Prostate gland (tissue), 2 donors: ENCODE measurements at regions not wholly inside any gene's neighbourhood (a gene's known extent, or its start where the extent isn't known, plus 50 kb on each side); places are given as distances from the start of the nearest gene placed in this dataset.

ENCODE experiments used
- DNase-seq: peaks from one replicate; pipeline ENCODE4 v3.0.0-alpha.2; 2019; ENCODE audit warnings: low spot score
- H3K27ac ChIP-seq, 2 donors: fragments of 200-600 bp; sonication (generic); 2 replicates each; pipeline ENCODE4 v1.5.1; 2017 to 2019
- H3K27me3 ChIP-seq: fragments of 200-600 bp; sonication (generic); replicated peaks from 2 replicates; pipeline ENCODE4 v1.5.1; 2019; ENCODE audit not compliant: insufficient read depth
- H3K36me3 ChIP-seq, 2 donors: fragments of 200-600 bp; sonication (generic); 1 replicate in 1 of 2; 2 replicates in 1 of 2; pipeline versions ENCODE4 v1.5.1 to v1.8.1; 2017 to 2019
- H3K4me1 ChIP-seq: fragments of 200-600 bp; sonication (generic); replicated peaks from 2 replicates; pipeline ENCODE4 v1.5.1; 2019
- H3K4me3 ChIP-seq, 2 donors: fragments of 200-600 bp; sonication (generic); 2 replicates each; pipeline ENCODE4 v1.5.1; 2017 to 2019
- H3K9me3 ChIP-seq: fragments of 200-600 bp; sonication (generic); 2 replicates; pipeline ENCODE4 v1.5.1; 2017
- CTCF ChIP-seq, 4 experiments: fragments of 200-600 bp in 2 of 4; fragments of 450-650 bp in 2 of 4; sonication (generic) in 2 of 4; IDR thresholded peaks; 1 replicate in 3 of 4; 2 replicates in 1 of 4; pipeline ENCODE4 v1.5.1; 2016 to 2019; ENCODE audit warnings: antibody characterized with exemption in 4 of 4, mild to moderate bottlenecking in 2 of 4, moderate library complexity in 2 of 4
- POLR2A ChIP-seq: fragments of 450-650 bp; IDR thresholded peaks from one replicate; pipeline ENCODE4 v1.6.1; 2016; ENCODE audit warnings: antibody characterized with exemption, mild to moderate bottlenecking
- POLR2AphosphoS5 ChIP-seq: sonication (generic); formaldehyde crosslinking; IDR thresholded peaks from one replicate; pipeline ENCODE4 v1.6.1; 2017; ENCODE audit warnings: antibody characterized with exemption
- WGBS: methylation state at CpG from one replicate; pipeline ENCODE4 v1.1.5; 2018; 5-methylcytosine and 5-hydroxymethylcytosine counted together
- intact Hi-C: fragments of 100-400 bp; cut with DNase I; formaldehyde crosslinking; loops from one replicate; pipeline ENCODE4 v1.14.2; 2022

DNA sequence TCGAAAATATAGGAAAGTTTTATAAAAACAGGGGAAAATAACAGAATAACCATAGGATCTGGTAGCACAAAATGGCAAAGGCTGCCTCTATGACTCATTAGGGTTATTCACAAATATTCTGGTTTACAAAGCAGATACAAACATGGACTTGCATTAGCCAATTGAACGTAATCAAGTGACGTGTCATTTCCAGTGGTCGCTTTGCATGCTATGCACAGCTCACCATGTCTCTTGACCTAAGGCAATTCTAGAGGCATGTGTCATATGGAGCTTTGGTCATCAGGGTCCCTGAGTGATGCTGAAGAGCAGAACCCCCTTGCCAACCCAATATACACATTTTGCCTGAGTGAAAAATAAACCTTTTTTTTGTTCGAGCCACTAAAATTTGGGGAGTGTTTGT lies 158.8 kb downstream of the TMEM161B start:
- no peak for TF ChIP-seq POLR2A
- no peak for TF ChIP-seq CTCF (IDR thresholded peaks at IDR 0.05)
- TF ChIP-seq POLR2AphosphoS5: no peak
- Histone ChIP-seq H3K27me3 (no peaks in the 10 kb centered on the region), H3K27ac (no peak overlapping the region), H3K4me1 (no peaks in the 10 kb centered on the region), H3K36me3 (no peaks in the 10 kb centered on the region), H3K9me3 (no peaks in the 10 kb centered on the region), H3K4me3 (no peak overlapping the region)
- no peak for DNase-seq
- intact Hi-C loops: no loop called here
- 91% methylated on average over 5 of the region's 5 CpGs for WGBS

- H3K27me3 ChIP-seq: no peaks in the 10 kb centered on the region
- H3K4me3 ChIP-seq: no peak overlapping the region
- H3K36me3 ChIP-seq: no peaks in the 10 kb centered on the region
- H3K27ac ChIP-seq: no peak overlapping the region
- intact Hi-C loops: no loop called here
- DNase-seq: no peak
- H3K4me1 ChIP-seq: no peaks in the 10 kb centered on the region
- no peak for TF ChIP-seq CTCF (IDR thresholded peaks at IDR 0.05)
- TF ChIP-seq POLR2AphosphoS5: no peak
- TF ChIP-seq POLR2A: no peak
- 47% methylated on average over 8 of the region's 8 CpGs for WGBS
- no peaks in the 10 kb centered on the region for H3K9me3 ChIP-seq
Measured at GRCh38 chr5:88108490-88109279, 160.0 kb downstream of the TMEM161B start.

DNA sequence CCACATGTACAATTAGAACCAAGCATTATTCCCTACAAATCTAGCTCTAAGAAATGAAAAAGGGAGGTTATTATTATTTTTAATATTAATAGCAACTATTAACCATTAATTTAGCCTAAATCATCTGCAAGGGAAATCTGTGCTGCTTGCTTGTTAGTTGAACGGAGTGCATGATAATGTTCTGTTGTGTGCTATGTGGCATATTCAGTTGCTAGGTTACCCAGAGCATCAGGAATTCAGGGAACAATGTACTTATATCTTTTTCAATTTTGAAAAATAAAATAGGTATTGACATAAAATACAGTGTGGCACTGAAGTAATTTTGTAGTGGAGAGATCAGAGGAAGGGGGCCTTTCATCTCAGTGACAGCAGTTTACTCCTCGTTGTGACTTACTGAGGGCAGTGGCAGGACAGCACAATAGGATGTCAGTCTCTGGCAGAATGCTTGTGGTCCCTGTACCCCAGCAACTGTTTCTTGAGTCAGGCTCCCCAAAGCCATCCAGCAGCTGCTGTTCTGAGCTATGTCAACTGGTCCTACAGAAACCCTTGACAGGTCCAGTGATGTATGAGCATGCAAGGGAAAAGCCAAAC lies 173.6 kb downstream of the TMEM161B start:
- Histone ChIP-seq H3K27ac (no peak overlapping the region), H3K36me3 (no peaks in the 10 kb centered on the region), H3K9me3 (no peaks in the 10 kb centered on the region), H3K4me3 (no peak overlapping the region), H3K4me1 (no peaks in the 10 kb centered on the region), H3K27me3 (no peaks in the 10 kb centered on the region)
- 53% methylated on average over 2 of the region's 2 CpGs for WGBS
- DNase-seq: no peak
- intact Hi-C loops: no loop called here
- no peak for TF ChIP-seq POLR2AphosphoS5
- no peak for TF ChIP-seq CTCF (IDR thresholded peaks at IDR 0.05)
- TF ChIP-seq POLR2A: no peak

DNA sequence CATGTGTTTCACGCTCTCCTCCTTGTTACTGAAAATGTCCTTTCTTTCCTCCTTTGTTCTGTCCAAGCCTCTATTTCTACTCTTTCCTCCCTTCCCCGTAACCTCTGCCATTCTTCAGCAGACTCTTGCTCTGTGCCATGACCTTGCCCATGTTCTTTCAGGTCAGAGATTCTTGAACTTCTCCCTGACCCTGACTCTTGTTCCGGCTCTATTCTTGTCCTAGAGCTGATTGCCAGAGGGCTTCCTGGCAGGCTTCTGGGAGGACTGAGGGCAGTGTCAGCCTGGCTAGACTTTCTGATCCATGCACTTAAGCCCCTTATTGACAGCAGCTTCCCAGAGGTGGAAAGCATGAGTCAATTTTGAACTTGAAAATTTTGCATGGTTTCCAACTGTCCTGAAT lies 174.2 kb downstream of the TMEM161B start:
- 72% methylated on average over 3 of the region's 3 CpGs for WGBS
- H3K4me1 ChIP-seq: no peaks in the 10 kb centered on the region
- no peaks in the 10 kb centered on the region for H3K9me3 ChIP-seq
- no peak overlapping the region for H3K4me3 ChIP-seq
- no peaks in the 10 kb centered on the region for H3K36me3 ChIP-seq
- H3K27ac ChIP-seq: no peak overlapping the region
- TF ChIP-seq POLR2A: no peak
- TF ChIP-seq CTCF (IDR thresholded peaks at IDR 0.05): no peak
- TF ChIP-seq POLR2AphosphoS5: no peak
- no peaks in the 10 kb centered on the region for H3K27me3 ChIP-seq
- intact Hi-C loops: no loop called here
- DNase-seq: no peak

GRCh38 chr5:88093765-88094164 lies 174.9 kb downstream of the TMEM161B start:
- intact Hi-C loops: no loop called here
- no peak overlapping the region for H3K4me3 ChIP-seq
- WGBS: 74% methylated on average over 3 of the region's 3 CpGs

More at GRCh38 chr5:88093765-88094164, 174.9 kb downstream of the TMEM161B start:
- H3K9me3 ChIP-seq: no peaks in the 10 kb centered on the region
- no peaks in the 10 kb centered on the region for H3K4me1 ChIP-seq
- TF ChIP-seq CTCF (IDR thresholded peaks at IDR 0.05) (no peak), POLR2AphosphoS5 (no peak), POLR2A (no peak)
- no peak overlapping the region for H3K27ac ChIP-seq
- no peaks in the 10 kb centered on the region for H3K36me3 ChIP-seq
- no peaks in the 10 kb centered on the region for H3K27me3 ChIP-seq
- DNase-seq: no peak
